SK-N-SH treated with all-trans-retinoic acid at 6 μM for 48 hours (cell line): ENCODE measurements at regions not wholly inside any gene's neighbourhood (a gene's known extent, or its start where the extent isn't known, plus 50 kb on each side); places are given as distances from the start of the nearest gene placed in this dataset.

Source experiments
- ATAC-seq: fragments of 200-7000 bp; cut with Tn5 transposase; 3 replicates; pipeline ENCODE4 v1.9.1; 2020; ENCODE audit warnings: mild to moderate bottlenecking, moderate library complexity
- ARNTL ChIP-seq: fragments of 450-650 bp; formaldehyde crosslinking; IDR thresholded peaks from 2 replicates; pipeline ENCODE4 v1.5.0; 2020; ENCODE audit warnings: low read depth, mild to moderate bottlenecking, moderate library complexity, borderline replicate concordance
- BACH2 ChIP-seq: fragments of 250-450 bp; sonication (Bioruptor Pico); IDR thresholded peaks from 2 replicates; pipeline ENCODE4 v1.9.0; 2021; ENCODE audit warnings: mild to moderate bottlenecking, borderline replicate concordance
- CSDC2 ChIP-seq: fragments of 250-450 bp; sonication (Bioruptor Pico); IDR thresholded peaks from 2 replicates; pipeline ENCODE4 v1.5.0; 2020; ENCODE audit warnings: mild to moderate bottlenecking, moderate library complexity
- ESRRG ChIP-seq: fragments of 250-450 bp; sonication (Bioruptor Pico); IDR thresholded peaks from 2 replicates; pipeline ENCODE4 v1.6.1; 2021; ENCODE audit warnings: mild to moderate bottlenecking
- GLIS3 ChIP-seq: fragments of 250-450 bp; sonication (Bioruptor Pico); IDR thresholded peaks from 2 replicates; pipeline ENCODE4 v1.5.0; 2020; ENCODE audit warnings: mild to moderate bottlenecking, moderate library complexity
- ISL1 ChIP-seq: fragments of 250-450 bp; sonication (Bioruptor Pico); IDR thresholded peaks from 2 replicates; pipeline ENCODE4 v2.1.2; 2022; ENCODE audit warnings: mild to moderate bottlenecking, moderate library complexity
- OSR1 ChIP-seq: fragments of 250-450 bp; sonication (Bioruptor Pico); IDR thresholded peaks from 2 replicates; pipeline ENCODE4 v1.8.0; 2022; ENCODE audit warnings: moderate library complexity, mild to moderate bottlenecking, inconsistent platforms
- PPARA ChIP-seq: fragments of 250-450 bp; sonication (Bioruptor Pico); IDR thresholded peaks from 2 replicates; pipeline ENCODE4 v1.5.0; 2020; ENCODE audit warnings: mild to moderate bottlenecking, borderline replicate concordance
- RARB ChIP-seq: fragments of 250-450 bp; sonication (Bioruptor Pico); IDR thresholded peaks from 2 replicates; pipeline ENCODE4 v1.8.0; 2021; ENCODE audit warnings: mild to moderate bottlenecking, moderate library complexity
- SNAI2 ChIP-seq: fragments of 250-450 bp; sonication (Bioruptor Pico); IDR thresholded peaks from 2 replicates; pipeline ENCODE4 v1.5.0; 2020; ENCODE audit warnings: mild to moderate bottlenecking, moderate library complexity
- TCF4 ChIP-seq: fragments of 250-450 bp; sonication (Bioruptor Pico); IDR thresholded peaks from 2 replicates; pipeline ENCODE4 v1.8.0; 2021; ENCODE audit warnings: mild to moderate bottlenecking, moderate library complexity, borderline replicate concordance
- TOX ChIP-seq: fragments of 250-450 bp; sonication (Bioruptor Pico); IDR thresholded peaks from 2 replicates; pipeline ENCODE4 v1.8.0; 2021; ENCODE audit warnings: mild to moderate bottlenecking, moderate library complexity, borderline replicate concordance
- ZC3H10 ChIP-seq: fragments of 250-450 bp; sonication (Bioruptor Pico); IDR thresholded peaks from 2 replicates; pipeline ENCODE4 v1.5.1; 2021; ENCODE audit warnings: mild to moderate bottlenecking, moderate library complexity
- ZFP3 ChIP-seq: fragments of 250-450 bp; sonication (Bioruptor Pico); IDR thresholded peaks from 2 replicates; pipeline ENCODE4 v1.5.0; 2020; ENCODE audit warnings: mild to moderate bottlenecking, moderate library complexity
- ZNF70 ChIP-seq: fragments of 450-650 bp; formaldehyde crosslinking; IDR thresholded peaks from 2 replicates; pipeline ENCODE4 v1.5.0; 2020; ENCODE audit warnings: mild to moderate bottlenecking, moderate library complexity
- ZNF8 ChIP-seq: fragments of 450-650 bp; formaldehyde crosslinking; IDR thresholded peaks from 2 replicates; pipeline ENCODE4 v1.5.0; 2020; ENCODE audit warnings: mild to moderate bottlenecking, moderate library complexity
- TF ChIP-seq, protein P1 (sequence below): fragments of 250-450 bp; sonication (Bioruptor Pico); IDR thresholded peaks from 2 replicates; pipeline ENCODE4 v1.5.1; 2021; ENCODE audit warnings: mild to moderate bottlenecking, moderate library complexity
- TF ChIP-seq, protein P2 (sequence below): fragments of 250-450 bp; sonication (Bioruptor Pico); IDR thresholded peaks from 2 replicates; pipeline ENCODE4 v1.8.0; 2021; ENCODE audit warnings: low read depth, mild to moderate bottlenecking, moderate library complexity, borderline replicate concordance
- TF ChIP-seq, protein P3 (sequence below): fragments of 250-450 bp; sonication (Bioruptor Pico); IDR thresholded peaks from 2 replicates; pipeline ENCODE4 v1.8.0; 2020; ENCODE audit warnings: mild to moderate bottlenecking, moderate library complexity, borderline replicate concordance
- TF ChIP-seq, protein P4 (sequence below): fragments of 250-450 bp; sonication (Bioruptor Pico); IDR thresholded peaks from 2 replicates; pipeline ENCODE4 v1.5.0; 2020; ENCODE audit warnings: mild to moderate bottlenecking, moderate library complexity

DNA sequence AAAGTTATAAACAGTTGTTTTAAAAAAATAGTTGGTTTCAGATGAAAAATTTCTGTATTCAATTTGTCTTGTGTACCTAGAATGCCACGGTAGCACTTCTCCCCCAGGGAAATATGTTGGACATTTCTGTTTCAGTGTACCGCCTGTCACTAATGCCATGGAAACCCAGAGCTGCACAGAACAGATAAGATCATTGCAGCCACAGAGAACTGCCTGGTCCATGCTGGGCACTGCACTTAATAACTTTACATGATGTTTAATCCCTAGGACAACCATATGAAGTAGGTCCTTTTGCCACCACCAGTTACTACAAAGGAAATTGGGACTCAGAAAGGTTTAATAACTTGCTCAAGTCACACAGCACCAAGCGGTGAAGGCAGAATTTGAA lies 253.4 kb upstream of the SRRM4 start:
- no peak for TF ChIP-seq SNAI2
- no peak for TF ChIP-seq ESRRG
- TF ChIP-seq ZFP3 (CRISPR knock-in tag) = no peak
- TF ChIP-seq TCF4 (CRISPR knock-in tag) = no peak
- no peak for TF ChIP-seq OSR1 (CRISPR knock-in tag)
- no peak for TF ChIP-seq GLIS3 (CRISPR knock-in tag)
- TF ChIP-seq ISL1 (CRISPR knock-in tag) = no peak
- TF ChIP-seq, protein P1, sequence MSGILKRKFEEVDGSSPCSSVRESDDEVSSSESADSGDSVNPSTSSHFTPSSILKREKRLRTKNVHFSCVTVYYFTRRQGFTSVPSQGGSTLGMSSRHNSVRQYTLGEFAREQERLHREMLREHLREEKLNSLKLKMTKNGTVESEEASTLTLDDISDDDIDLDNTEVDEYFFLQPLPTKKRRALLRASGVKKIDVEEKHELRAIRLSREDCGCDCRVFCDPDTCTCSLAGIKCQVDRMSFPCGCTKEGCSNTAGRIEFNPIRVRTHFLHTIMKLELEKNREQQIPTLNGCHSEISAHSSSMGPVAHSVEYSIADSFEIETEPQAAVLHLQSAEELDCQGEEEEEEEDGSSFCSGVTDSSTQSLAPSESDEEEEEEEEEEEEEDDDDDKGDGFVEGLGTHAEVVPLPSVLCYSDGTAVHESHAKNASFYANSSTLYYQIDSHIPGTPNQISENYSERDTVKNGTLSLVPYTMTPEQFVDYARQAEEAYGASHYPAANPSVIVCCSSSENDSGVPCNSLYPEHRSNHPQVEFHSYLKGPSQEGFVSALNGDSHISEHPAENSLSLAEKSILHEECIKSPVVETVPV (CRISPR knock-in tag) = no peak
- TF ChIP-seq, all 23 proteins: peak for 0
- ATAC-seq = no peak; the same call in 2 of the 3 replicates

DNA sequence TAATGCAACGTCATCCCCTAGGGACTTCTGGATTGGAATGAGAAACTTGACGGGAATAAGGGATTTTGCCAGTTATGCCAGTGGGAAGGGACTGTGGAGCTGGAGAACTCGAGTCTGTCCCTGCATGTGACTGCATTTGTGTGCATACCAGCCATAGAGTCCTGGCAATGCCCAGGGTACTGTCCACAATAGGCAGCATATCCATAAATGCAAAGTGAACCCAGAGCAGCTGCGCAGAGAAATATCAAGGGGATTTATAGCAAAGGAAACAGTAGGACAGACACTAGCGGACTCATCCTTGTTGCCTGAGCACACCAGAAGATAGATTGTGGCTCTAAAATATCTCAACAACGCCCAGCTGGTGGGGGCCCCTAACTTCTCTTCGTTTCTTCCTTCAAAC lies 247.1 kb upstream of the SRRM4 start:
- TF ChIP-seq CSDC2 (CRISPR knock-in tag) (no peak), ZNF8 (CRISPR knock-in tag) (no peak)
- TF ChIP-seq, protein P1 (CRISPR knock-in tag) = no peak
- TF ChIP-seq, all 23 proteins: peak for 0
- no peak for ATAC-seq

DNA sequence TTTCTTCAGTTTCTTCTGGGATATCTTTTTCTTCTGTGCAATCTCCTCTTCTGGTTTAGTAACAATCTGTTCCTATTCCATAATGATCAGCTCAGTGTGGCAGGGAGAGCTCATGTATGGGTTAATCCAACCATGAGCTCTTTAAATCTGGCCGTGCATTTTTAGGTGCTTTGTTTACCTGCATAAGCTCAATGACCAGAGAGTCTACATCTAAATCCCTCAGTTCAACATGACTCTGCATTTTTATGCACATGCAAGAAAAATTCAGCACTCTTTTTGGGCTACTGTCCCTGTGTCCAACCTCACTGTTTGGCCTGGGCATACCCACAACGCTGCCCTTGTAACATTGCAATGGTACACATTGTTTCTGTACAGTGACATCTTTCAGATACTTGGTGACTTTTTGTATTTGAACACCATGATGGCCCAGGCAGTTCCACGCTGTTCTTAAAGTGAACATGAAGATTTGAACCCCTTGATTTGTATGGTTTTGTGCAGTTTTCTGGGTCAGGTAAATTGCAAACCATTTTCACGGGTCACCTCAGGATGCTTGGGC lies 243.3 kb upstream of the SRRM4 start:
- ATAC-seq = no peak
- TF ChIP-seq ZC3H10 (no peak), ZNF8 (CRISPR knock-in tag) (no peak), SNAI2 (no peak), TCF4 (CRISPR knock-in tag) (no peak)

DNA sequence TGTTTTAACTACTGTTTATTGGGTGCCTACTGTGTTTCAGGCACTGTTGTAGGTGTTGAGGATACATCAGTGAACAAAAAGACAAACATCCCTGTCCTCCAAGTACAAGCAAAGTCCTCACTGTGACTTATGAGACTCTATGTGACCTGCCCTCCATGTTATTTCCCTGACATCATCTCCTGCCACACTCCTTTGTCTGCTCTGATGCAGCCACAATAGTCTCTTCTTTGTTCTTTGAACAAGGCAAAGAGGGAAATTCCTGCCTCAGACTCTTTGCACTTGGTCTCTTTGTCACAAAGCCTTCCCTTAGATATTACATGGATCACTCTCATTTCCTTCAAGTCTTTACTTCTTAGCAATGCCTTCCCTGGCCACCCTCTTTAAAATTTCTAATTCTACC lies 240.1 kb upstream of the SRRM4 start:
- no peak for ATAC-seq
- TF ChIP-seq ZNF70 (CRISPR knock-in tag) = peak; percentile 48; the same call in 1 of the 2 replicates
- no peak for TF ChIP-seq PPARA

DNA sequence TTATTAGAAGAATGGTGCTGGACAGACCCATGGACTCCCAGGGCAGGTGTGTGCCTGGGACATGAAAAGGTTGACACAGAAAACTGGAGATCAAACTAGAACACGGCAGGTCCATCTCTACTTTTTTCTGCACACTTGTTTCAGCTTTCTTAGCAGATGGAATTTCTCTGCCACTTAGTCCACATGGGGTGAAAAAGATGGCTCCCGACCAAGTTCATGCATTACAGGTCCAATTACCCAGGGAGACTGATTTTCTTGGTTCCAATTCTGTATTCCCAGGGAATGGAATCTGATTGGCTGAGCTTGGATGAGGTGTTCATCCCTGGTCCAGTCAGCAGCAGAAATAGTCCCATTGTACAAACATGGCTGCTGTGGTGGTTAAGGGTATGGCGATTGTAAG lies 238.9 kb upstream of the SRRM4 start:
- TF ChIP-seq CSDC2 (CRISPR knock-in tag) (no peak), PPARA (no peak), ARNTL (CRISPR knock-in tag) (no peak), ISL1 (CRISPR knock-in tag) (no peak), BACH2 (CRISPR knock-in tag) (no peak), TOX (no peak), GLIS3 (CRISPR knock-in tag) (no peak), RARB (CRISPR knock-in tag) (no peak), ZNF8 (CRISPR knock-in tag) (no peak), ESRRG (no peak), ZFP3 (CRISPR knock-in tag) (no peak), SNAI2 (no peak)
- TF ChIP-seq, protein P2, sequence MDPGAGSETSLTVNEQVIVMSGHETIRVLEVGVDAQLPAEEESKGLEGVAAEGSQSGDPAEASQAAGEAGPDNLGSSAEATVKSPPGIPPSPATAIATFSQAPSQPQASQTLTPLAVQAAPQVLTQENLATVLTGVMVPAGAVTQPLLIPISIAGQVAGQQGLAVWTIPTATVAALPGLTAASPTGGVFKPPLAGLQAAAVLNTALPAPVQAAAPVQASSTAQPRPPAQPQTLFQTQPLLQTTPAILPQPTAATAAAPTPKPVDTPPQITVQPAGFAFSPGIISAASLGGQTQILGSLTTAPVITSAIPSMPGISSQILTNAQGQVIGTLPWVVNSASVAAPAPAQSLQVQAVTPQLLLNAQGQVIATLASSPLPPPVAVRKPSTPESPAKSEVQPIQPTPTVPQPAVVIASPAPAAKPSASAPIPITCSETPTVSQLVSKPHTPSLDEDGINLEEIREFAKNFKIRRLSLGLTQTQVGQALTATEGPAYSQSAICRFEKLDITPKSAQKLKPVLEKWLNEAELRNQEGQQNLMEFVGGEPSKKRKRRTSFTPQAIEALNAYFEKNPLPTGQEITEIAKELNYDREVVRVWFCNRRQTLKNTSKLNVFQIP (CRISPR knock-in tag) = no peak
- TF ChIP-seq, protein P3, sequence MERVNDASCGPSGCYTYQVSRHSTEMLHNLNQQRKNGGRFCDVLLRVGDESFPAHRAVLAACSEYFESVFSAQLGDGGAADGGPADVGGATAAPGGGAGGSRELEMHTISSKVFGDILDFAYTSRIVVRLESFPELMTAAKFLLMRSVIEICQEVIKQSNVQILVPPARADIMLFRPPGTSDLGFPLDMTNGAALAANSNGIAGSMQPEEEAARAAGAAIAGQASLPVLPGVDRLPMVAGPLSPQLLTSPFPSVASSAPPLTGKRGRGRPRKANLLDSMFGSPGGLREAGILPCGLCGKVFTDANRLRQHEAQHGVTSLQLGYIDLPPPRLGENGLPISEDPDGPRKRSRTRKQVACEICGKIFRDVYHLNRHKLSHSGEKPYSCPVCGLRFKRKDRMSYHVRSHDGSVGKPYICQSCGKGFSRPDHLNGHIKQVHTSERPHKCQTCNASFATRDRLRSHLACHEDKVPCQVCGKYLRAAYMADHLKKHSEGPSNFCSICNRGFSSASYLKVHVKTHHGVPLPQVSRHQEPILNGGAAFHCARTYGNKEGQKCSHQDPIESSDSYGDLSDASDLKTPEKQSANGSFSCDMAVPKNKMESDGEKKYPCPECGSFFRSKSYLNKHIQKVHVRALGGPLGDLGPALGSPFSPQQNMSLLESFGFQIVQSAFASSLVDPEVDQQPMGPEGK (CRISPR knock-in tag) = no peak
- TF ChIP-seq, protein P1 (CRISPR knock-in tag) = no peak
- TF ChIP-seq, protein P4, sequence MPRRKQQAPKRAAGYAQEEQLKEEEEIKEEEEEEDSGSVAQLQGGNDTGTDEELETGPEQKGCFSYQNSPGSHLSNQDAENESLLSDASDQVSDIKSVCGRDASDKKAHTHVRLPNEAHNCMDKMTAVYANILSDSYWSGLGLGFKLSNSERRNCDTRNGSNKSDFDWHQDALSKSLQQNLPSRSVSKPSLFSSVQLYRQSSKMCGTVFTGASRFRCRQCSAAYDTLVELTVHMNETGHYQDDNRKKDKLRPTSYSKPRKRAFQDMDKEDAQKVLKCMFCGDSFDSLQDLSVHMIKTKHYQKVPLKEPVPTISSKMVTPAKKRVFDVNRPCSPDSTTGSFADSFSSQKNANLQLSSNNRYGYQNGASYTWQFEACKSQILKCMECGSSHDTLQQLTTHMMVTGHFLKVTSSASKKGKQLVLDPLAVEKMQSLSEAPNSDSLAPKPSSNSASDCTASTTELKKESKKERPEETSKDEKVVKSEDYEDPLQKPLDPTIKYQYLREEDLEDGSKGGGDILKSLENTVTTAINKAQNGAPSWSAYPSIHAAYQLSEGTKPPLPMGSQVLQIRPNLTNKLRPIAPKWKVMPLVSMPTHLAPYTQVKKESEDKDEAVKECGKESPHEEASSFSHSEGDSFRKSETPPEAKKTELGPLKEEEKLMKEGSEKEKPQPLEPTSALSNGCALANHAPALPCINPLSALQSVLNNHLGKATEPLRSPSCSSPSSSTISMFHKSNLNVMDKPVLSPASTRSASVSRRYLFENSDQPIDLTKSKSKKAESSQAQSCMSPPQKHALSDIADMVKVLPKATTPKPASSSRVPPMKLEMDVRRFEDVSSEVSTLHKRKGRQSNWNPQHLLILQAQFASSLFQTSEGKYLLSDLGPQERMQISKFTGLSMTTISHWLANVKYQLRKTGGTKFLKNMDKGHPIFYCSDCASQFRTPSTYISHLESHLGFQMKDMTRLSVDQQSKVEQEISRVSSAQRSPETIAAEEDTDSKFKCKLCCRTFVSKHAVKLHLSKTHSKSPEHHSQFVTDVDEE (CRISPR knock-in tag) = no peak
- TF ChIP-seq, all 23 proteins: peak for 0
- no peak for ATAC-seq
